ENCODE measurements at regions not wholly inside any gene's neighbourhood (a gene's known extent, or its start where the extent isn't known, plus 50 kb on each side); places are given as distances from the start of the nearest gene placed in this dataset.

- no peaks in the 10 kb centered on the region for H3K9me1 ChIP-seq (ENCODE audit: control insufficient read depth, extremely low read depth, insufficient read depth, low read length)
- H3K27ac ChIP-seq (ENCODE audit: control insufficient read depth, insufficient read depth, low read length), result no peak overlapping the region
- no peaks in the 10 kb centered on the region for H3K4me1 ChIP-seq (ENCODE audit: control insufficient read depth, extremely low read depth, insufficient read depth, low read length)
- no peaks in the 10 kb centered on the region for H3K79me2 ChIP-seq (ENCODE audit: control insufficient read depth, insufficient read depth, low read length)
- dilution Hi-C loops (cut with MboI; ENCODE audit: extremely low pct_ligation_motif_present, low sequenced_read_pairs), result no loop called here
- no peak overlapping the region for H3K9ac ChIP-seq (ENCODE audit: control insufficient read depth, extremely low read depth, insufficient read depth, low read length)
- no peaks in the 10 kb centered on the region for H4K20me1 ChIP-seq (ENCODE audit: control insufficient read depth, extremely low read depth, insufficient read depth, low read length)
- no peak for DNase-seq (ENCODE audit: low read depth, low spot score)
- no peak overlapping the region for H2AFZ ChIP-seq (ENCODE audit: control insufficient read depth, low read length)
- no peaks in the 10 kb centered on the region for H3K27me3 ChIP-seq (ENCODE audit: control insufficient read depth, extremely low read depth, insufficient read depth, low read length)
- no peak for FAIRE-seq
- TF ChIP-seq, protein P1, sequence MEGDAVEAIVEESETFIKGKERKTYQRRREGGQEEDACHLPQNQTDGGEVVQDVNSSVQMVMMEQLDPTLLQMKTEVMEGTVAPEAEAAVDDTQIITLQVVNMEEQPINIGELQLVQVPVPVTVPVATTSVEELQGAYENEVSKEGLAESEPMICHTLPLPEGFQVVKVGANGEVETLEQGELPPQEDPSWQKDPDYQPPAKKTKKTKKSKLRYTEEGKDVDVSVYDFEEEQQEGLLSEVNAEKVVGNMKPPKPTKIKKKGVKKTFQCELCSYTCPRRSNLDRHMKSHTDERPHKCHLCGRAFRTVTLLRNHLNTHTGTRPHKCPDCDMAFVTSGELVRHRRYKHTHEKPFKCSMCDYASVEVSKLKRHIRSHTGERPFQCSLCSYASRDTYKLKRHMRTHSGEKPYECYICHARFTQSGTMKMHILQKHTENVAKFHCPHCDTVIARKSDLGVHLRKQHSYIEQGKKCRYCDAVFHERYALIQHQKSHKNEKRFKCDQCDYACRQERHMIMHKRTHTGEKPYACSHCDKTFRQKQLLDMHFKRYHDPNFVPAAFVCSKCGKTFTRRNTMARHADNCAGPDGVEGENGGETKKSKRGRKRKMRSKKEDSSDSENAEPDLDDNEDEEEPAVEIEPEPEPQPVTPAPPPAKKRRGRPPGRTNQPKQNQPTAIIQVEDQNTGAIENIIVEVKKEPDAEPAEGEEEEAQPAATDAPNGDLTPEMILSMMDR (optimal IDR thresholded peaks at IDR 0.05 in 1 of 3, IDR thresholded peaks at IDR 0.05 in 1 of 3, conservative IDR thresholded peaks at IDR 0.05 in 1 of 3; ENCODE audit: extremely low read depth in 1 of 3, insufficient read depth in 2 of 3, low read length in 3 of 3), result no peak
- no peak for TF ChIP-seq EZH2 (IDR thresholded peaks at IDR 0.05; ENCODE audit: low read length)
- no peaks in the 10 kb centered on the region for H3K9me3 ChIP-seq (ENCODE audit: control insufficient read depth, low read depth, low read length)
- H3K36me3 ChIP-seq (ENCODE audit: control insufficient read depth in 2 of 2, extremely low read depth in 1 of 2, insufficient read depth in 2 of 2, low read length in 2 of 2), result no peaks in the 10 kb centered on the region
- H3K4me2 ChIP-seq (ENCODE audit: control insufficient read depth, extremely low read depth, insufficient read depth, low read depth, low read length), result no peak overlapping the region
- no peak overlapping the region for H3K4me3 ChIP-seq (ENCODE audit: control insufficient read depth in 2 of 3, extremely low read depth in 1 of 3, insufficient read depth in 2 of 3, low read depth in 1 of 3, low read length in 3 of 3)
Observed at GRCh38 chr10:93254180-93254853, 180.6 kb downstream of the CYP26A1 start.

GRCh38 chr10:93255546-93255945 lies 181.9 kb downstream of the CYP26A1 start:
- no peaks in the 10 kb centered on the region for H3K79me2 ChIP-seq (ENCODE audit: control insufficient read depth, insufficient read depth, low read length)
- FAIRE-seq, result no peak
- no peaks in the 10 kb centered on the region for H4K20me1 ChIP-seq (ENCODE audit: control insufficient read depth, extremely low read depth, insufficient read depth, low read length)
- H3K9me3 ChIP-seq (ENCODE audit: control insufficient read depth, low read depth, low read length), result no peaks in the 10 kb centered on the region
- no peak overlapping the region for H3K4me3 ChIP-seq (ENCODE audit: control insufficient read depth in 2 of 3, extremely low read depth in 1 of 3, insufficient read depth in 2 of 3, low read depth in 1 of 3, low read length in 3 of 3)
- H3K4me2 ChIP-seq (ENCODE audit: control insufficient read depth, extremely low read depth, insufficient read depth, low read depth, low read length), result no peak overlapping the region
- dilution Hi-C loops (cut with MboI; ENCODE audit: extremely low pct_ligation_motif_present, low sequenced_read_pairs), result no loop called here
- H3K27ac ChIP-seq (ENCODE audit: control insufficient read depth, insufficient read depth, low read length), result no peak overlapping the region
- no peak overlapping the region for H2AFZ ChIP-seq (ENCODE audit: control insufficient read depth, low read length)
- H3K27me3 ChIP-seq (ENCODE audit: control insufficient read depth, extremely low read depth, insufficient read depth, low read length), result no peaks in the 10 kb centered on the region
- no peaks in the 10 kb centered on the region for H3K9me1 ChIP-seq (ENCODE audit: control insufficient read depth, extremely low read depth, insufficient read depth, low read length)
- TF ChIP-seq, protein P1 (optimal IDR thresholded peaks at IDR 0.05 in 1 of 3, IDR thresholded peaks at IDR 0.05 in 1 of 3, conservative IDR thresholded peaks at IDR 0.05 in 1 of 3; ENCODE audit: extremely low read depth in 1 of 3, insufficient read depth in 2 of 3, low read length in 3 of 3), result no peak
- no peak for TF ChIP-seq EZH2 (IDR thresholded peaks at IDR 0.05; ENCODE audit: low read length)
- H3K9ac ChIP-seq (ENCODE audit: control insufficient read depth, extremely low read depth, insufficient read depth, low read length), result no peak overlapping the region
- DNase-seq (ENCODE audit: low read depth, low spot score), result no peak
- H3K36me3 ChIP-seq (ENCODE audit: control insufficient read depth in 2 of 2, extremely low read depth in 1 of 2, insufficient read depth in 2 of 2, low read length in 2 of 2), result no peaks in the 10 kb centered on the region
- no peaks in the 10 kb centered on the region for H3K4me1 ChIP-seq (ENCODE audit: control insufficient read depth, extremely low read depth, insufficient read depth, low read length)

Data from keratinocyte (primary cell).